ENCODE measurements at regions not wholly inside any gene's neighbourhood (a gene's known extent, or its start where the extent isn't known, plus 50 kb on each side); places are given as distances from the start of the nearest gene placed in this dataset.

GRCh38 chr13:32857077-32857476, 159.1 kb upstream of the KL start:
- no peak for TF ChIP-seq CTCF (conservative IDR thresholded peaks at IDR 0.05; ENCODE audit: low read depth, low read length)
- TF ChIP-seq EZH2 (IDR thresholded peaks at IDR 0.05; ENCODE audit: borderline replicate concordance, low read depth, low read length, poor library complexity, severe bottlenecking), result no peak
